GM19324 (cell line): ENCODE measurements at regions not wholly inside any gene's neighbourhood (a gene's known extent, or its start where the extent isn't known, plus 50 kb on each side); places are given as distances from the start of the nearest gene placed in this dataset.
"Not testable (repeated sequence)": the region's sequence is repeated elsewhere in the genome, so short reads cannot be mapped to it uniquely, and the experiment has no call there.

Experiments used
- ATAC-seq: cut with Tn5 transposase; IDR thresholded peaks from one replicate; pipeline ENCODE4 v1.9.1; 2021; ENCODE audit warnings: mild to moderate bottlenecking, moderate library complexity; ENCODE audit not compliant: unreplicated experiment, low FRiP score

- ATAC-seq: no peak
These were observed 350.9 kb upstream of the NPVF start for GRCh38 chr7:25578991-25579777.

DNA sequence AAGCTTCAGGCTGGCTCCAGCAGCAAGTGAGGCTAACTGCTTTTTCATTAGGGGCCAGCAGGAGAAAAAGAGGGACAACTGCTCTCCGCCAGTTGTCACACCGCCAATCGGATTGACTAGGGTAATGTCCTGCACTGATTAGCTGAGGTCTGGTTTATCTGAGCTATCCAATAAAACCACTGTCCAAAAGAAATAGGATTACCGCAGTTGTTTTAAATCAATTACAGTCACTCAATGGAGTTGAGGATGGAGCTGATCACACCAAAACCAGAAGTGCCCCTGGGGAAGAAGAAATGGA, 351.4 kb upstream of the NPVF start:
- ATAC-seq: no peak

DNA sequence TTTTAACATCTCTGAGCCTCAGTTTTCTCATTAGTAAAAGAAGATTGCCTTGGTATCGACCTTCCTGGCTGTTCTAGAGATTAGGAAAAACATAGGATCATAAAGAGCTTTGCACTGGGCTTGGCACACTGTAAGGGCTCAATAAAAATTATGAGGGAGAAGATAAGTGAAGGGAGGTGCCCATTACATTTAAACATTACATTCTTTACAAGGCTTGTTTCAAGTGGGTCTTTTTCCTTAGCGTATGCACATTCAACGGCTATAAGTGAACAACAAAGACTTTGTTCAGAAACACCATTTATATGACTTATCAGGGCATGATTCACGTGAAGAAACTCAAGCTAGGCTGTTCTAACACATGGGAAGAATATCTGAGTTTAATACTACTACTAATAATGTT, 351.9 kb upstream of the NPVF start:
- no peak for ATAC-seq

DNA sequence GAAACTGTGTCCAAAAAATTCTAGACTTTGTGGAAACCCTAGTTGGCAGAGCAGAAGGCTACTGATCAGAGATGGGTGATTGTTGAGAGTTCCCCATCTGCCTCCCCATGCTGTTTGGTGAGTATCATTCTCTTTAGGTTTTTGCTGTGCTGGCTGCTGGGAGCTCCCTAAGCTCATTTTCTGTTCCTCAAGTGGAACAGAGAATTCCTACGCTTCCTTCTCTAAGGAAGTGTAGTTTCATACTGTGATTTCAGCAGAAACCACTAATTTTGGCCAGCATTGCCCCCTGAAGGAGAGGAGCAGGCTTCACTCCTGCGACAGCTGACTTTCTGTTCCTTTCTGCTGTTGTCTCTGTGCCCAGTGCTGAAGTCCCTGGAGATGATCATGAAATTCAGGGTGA, 355.3 kb upstream of the NPVF start:
- ATAC-seq: no peak

GRCh38 chr7:25584112-25584938, 356.0 kb upstream of the NPVF start:
- ATAC-seq: no peak

- ATAC-seq: no peak
These were observed 358.2 kb upstream of the NPVF start for GRCh38 chr7:25586513-25586912.

DNA sequence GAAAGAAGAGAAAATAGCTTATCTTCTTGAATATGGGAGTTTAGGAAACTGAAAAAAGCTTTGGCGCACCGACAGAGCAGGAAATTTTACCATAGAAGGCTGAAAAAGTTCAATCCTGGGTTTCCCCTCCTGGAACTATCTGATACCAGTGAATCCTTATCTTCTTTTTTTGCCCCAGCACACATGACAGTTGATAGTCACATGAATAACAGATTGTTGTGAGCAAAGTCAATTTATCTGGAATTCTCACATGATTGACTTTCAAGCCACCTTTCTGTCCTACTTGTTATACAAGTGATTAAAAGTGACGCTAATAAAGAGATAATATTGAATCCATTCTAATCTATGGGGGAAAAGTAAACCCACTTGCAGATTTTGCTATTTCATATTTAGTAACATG, 365.8 kb upstream of the NPVF start:
- no peak for ATAC-seq

DNA sequence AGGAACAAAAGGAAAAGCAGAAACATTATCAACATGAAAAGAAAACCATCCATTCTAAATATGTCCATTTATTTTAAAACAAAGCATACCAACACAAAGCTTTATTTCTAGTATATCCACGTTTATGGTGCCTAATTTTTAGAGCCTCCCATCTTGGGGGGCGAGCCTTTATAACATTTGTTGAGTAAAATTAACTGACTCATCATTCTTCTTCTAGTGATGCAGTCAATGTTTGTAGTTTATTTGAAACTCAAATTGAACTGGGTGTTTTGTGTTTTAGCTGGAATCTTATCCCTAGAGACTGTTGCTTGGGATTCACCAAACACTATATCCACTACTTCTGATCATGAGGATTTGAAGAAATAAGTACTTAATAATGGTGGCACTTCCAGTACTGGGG, 366.4 kb upstream of the NPVF start:
- ATAC-seq: no peak

GRCh38 chr7:25595996-25596395, 367.7 kb upstream of the NPVF start:
- ATAC-seq: no peak

GRCh38 chr7:25596443-25596842, 368.2 kb upstream of the NPVF start:
- no peak for ATAC-seq

GRCh38 chr7:25597946-25598345, 369.7 kb upstream of the NPVF start:
- no peak for ATAC-seq

- no peak for ATAC-seq
These were observed 370.5 kb upstream of the NPVF start for GRCh38 chr7:25598765-25599164.

GRCh38 chr7:25600262-25600920, 372.1 kb upstream of the NPVF start:
- no peak for ATAC-seq

GRCh38 chr7:25602730-25603426, 374.6 kb upstream of the NPVF start:
- not testable (repeated sequence) for ATAC-seq

GRCh38 chr7:25603427-25603740, 375.1 kb upstream of the NPVF start:
- ATAC-seq: not testable (repeated sequence)

GRCh38 chr7:25611196-25611595, 382.9 kb upstream of the NPVF start:
- no peak for ATAC-seq

- ATAC-seq: no peak
These were observed 385.6 kb upstream of the NPVF start for GRCh38 chr7:25613912-25614311.

GRCh38 chr7:25614415-25614814, 386.1 kb upstream of the NPVF start:
- ATAC-seq: no peak

DNA sequence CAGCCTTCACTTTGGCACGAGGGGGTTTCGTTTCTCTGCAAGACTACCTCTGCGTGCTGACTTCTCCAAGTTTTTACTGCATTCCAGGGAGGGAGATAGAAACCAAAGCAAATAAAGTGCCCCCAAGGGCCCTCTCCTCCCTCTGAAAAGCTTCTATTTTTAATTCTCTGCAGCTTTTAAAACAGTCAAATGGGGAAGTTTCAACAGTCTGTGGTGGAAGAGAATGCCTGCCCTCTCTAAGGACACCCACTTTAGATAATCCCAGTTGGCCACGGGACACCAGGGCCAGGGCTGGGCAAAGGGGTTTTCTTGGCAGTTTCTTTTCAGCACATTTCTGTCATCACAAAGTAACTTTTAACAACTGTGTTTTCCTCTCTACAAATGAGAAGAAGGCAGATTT, 386.7 kb upstream of the NPVF start:
- no peak for ATAC-seq

- ATAC-seq: no peak
These were observed 387.3 kb upstream of the NPVF start for GRCh38 chr7:25615593-25615992.

- ATAC-seq: no peak
These were observed 388.9 kb upstream of the NPVF start for GRCh38 chr7:25617214-25617613.
